ENCODE measurements at regions not wholly inside any gene's neighbourhood (a gene's known extent, or its start where the extent isn't known, plus 50 kb on each side); places are given as distances from the start of the nearest gene placed in this dataset.

DNA sequence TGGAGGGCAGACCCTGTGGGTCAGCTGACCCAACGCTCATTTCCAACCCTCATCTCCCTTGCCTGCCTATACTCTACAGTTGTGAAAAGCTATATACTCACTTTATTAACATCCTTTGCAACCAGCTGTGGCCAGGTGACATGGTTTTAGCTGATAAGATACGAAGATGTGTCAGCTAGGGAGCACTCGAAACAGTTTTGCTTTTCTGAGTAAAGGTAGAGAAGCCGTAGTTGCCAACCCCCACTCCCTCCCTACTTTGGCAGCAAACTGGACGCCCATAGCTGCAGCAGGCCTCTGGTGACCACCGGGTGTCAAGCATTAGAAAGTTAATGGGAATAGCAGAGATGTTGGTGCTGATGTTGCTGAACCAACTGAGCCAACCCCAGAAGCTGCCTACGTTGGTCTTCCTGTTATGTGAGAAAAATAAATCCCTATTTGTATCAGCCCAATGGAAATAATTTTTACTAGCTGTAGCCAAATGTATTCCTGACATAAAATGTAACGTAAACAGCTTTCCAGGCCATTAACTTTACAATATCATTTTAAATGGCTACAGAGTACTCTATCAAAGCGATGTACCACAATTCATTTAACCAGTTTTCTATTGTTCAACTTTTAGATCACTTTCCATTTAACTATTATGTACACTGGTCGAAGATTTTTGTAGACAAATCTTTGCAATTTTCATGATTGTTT is 98.5 kb upstream of the TMCC3 start:
- no peak overlapping the region for H3K27ac Mint-ChIP-seq (ENCODE audit: unreplicated experiment)
- no peaks in the 10 kb centered on the region for H3K9me3 Mint-ChIP-seq (ENCODE audit: unreplicated experiment)
- TF ChIP-seq, protein P1, sequence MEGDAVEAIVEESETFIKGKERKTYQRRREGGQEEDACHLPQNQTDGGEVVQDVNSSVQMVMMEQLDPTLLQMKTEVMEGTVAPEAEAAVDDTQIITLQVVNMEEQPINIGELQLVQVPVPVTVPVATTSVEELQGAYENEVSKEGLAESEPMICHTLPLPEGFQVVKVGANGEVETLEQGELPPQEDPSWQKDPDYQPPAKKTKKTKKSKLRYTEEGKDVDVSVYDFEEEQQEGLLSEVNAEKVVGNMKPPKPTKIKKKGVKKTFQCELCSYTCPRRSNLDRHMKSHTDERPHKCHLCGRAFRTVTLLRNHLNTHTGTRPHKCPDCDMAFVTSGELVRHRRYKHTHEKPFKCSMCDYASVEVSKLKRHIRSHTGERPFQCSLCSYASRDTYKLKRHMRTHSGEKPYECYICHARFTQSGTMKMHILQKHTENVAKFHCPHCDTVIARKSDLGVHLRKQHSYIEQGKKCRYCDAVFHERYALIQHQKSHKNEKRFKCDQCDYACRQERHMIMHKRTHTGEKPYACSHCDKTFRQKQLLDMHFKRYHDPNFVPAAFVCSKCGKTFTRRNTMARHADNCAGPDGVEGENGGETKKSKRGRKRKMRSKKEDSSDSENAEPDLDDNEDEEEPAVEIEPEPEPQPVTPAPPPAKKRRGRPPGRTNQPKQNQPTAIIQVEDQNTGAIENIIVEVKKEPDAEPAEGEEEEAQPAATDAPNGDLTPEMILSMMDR (IDR thresholded peaks at IDR 0.05; ENCODE audit: partially characterized antibody, unreplicated experiment) = no peak
- H3K36me3 Mint-ChIP-seq (ENCODE audit: unreplicated experiment) = no peaks in the 10 kb centered on the region
- no peaks in the 10 kb centered on the region for H3K27me3 Mint-ChIP-seq (ENCODE audit: unreplicated experiment)
- no peak for DNase-seq
- H3K4me1 Mint-ChIP-seq (ENCODE audit: low read depth, unreplicated experiment) = no peaks in the 10 kb centered on the region
- H3K4me3 Mint-ChIP-seq (ENCODE audit: unreplicated experiment) = no peak overlapping the region

DNA sequence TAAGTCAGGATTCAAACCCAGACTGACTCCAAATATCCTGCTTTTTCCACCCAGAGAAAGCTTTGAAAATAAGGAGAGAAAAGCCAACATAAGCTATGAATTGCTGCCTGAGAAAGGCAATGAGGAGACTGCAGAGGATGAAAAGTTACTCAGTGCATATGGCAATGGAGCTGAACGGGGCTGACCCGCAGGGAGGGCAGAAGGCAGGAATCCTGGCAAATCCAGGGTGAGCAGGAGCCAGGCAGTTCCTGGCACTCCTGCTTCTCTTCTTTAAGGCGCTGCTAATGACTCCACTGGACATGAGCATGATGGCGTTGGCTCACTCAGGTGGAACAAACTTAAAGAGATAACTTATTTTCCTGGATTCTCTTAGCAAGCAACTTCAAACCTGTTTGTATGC is 95.2 kb upstream of the TMCC3 start:
- Mint-ChIP-seq H3K4me1 (ENCODE audit: low read depth, unreplicated experiment) (peaks cover 5% of the 10 kb centered on the region), H3K4me3 (ENCODE audit: unreplicated experiment) (no peak overlapping the region), H3K27me3 (ENCODE audit: unreplicated experiment) (peaks cover 3% of the 10 kb centered on the region), H3K9me3 (ENCODE audit: unreplicated experiment) (no peaks in the 10 kb centered on the region), H3K27ac (ENCODE audit: unreplicated experiment) (no peak overlapping the region), H3K36me3 (ENCODE audit: unreplicated experiment) (no peaks in the 10 kb centered on the region)
- no peak for DNase-seq
- TF ChIP-seq, protein P1 (IDR thresholded peaks at IDR 0.05; ENCODE audit: partially characterized antibody, unreplicated experiment) = no peak

DNA sequence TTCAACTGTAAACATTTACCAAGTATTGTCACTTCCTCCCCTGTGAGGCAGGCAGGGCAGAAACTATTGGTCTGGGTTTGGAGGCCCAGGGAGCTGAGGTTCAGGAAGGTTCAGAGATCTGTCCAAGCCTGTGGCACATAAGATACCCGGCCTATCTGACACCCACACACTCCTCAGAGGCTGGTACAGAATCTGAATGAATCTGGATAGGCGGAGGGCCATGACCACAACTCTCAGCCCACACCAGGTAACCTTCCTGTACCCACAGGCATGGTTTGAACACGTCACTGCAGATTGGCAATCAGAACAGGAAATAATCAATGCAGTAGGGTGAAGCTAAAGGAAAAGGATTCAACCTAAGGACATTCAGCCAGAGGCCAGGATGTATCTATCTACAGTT is 92.8 kb upstream of the TMCC3 start:
- no peak overlapping the region for H3K27ac Mint-ChIP-seq (ENCODE audit: unreplicated experiment)
- TF ChIP-seq, protein P1 (IDR thresholded peaks at IDR 0.05; ENCODE audit: partially characterized antibody, unreplicated experiment) = no peak
- peaks cover 3% of the 10 kb centered on the region for H3K27me3 Mint-ChIP-seq (ENCODE audit: unreplicated experiment)
- H3K4me3 Mint-ChIP-seq (ENCODE audit: unreplicated experiment) = no peak overlapping the region
- no peak for DNase-seq
- H3K4me1 Mint-ChIP-seq (ENCODE audit: low read depth, unreplicated experiment) = peaks cover 5% of the 10 kb centered on the region
- H3K9me3 Mint-ChIP-seq (ENCODE audit: unreplicated experiment) = peaks cover 2% of the 10 kb centered on the region
- H3K36me3 Mint-ChIP-seq (ENCODE audit: unreplicated experiment) = no peaks in the 10 kb centered on the region

DNA sequence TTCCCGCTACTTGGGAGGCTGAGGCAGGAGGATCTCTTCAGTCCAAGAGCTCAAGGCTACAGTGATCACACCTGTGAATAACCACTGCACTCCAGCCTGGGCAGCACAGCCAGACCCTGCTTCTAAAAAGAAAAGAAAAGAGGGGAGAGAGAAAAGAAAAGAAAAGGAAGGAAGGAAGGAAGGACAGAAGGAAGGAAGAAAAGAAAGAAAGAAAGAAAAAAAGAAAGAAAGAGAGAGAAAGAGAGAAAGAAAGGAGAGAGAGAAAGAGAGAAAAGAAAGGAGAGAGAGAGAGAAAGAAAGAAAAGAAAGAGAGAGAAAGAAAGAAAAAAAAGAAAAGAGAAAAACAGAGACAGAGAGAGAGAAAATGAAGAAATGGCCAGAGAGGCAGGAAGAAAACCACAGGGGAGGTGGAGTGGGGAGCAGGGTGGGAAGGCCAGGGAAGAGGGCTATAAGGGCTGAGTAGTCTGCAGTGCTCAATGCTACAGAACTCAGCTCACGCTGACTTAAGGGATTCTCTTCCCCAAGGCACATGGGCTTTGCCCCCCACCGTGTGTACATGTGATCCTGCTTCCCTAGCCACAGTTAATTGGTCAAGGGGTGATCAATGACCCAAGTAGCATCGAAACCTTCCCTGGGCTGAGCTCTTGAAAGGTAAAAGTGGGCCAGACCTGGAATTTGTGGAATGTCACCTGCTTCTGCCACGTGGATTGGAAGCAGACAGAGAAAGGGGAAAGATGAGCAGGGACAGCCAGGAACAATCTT is 90.4 kb upstream of the TMCC3 start:
- H3K4me3 Mint-ChIP-seq (ENCODE audit: unreplicated experiment) = no peak overlapping the region
- TF ChIP-seq, protein P1 (IDR thresholded peaks at IDR 0.05; ENCODE audit: partially characterized antibody, unreplicated experiment) = no peak
- H3K27ac Mint-ChIP-seq (ENCODE audit: unreplicated experiment) = no peak overlapping the region
- peaks cover 5% of the 10 kb centered on the region for H3K4me1 Mint-ChIP-seq (ENCODE audit: low read depth, unreplicated experiment)
- peaks cover 3% of the 10 kb centered on the region for H3K27me3 Mint-ChIP-seq (ENCODE audit: unreplicated experiment)
- DNase-seq = no peak
- H3K9me3 Mint-ChIP-seq (ENCODE audit: unreplicated experiment) = peaks cover 2% of the 10 kb centered on the region
- H3K36me3 Mint-ChIP-seq (ENCODE audit: unreplicated experiment) = no peaks in the 10 kb centered on the region

DNA sequence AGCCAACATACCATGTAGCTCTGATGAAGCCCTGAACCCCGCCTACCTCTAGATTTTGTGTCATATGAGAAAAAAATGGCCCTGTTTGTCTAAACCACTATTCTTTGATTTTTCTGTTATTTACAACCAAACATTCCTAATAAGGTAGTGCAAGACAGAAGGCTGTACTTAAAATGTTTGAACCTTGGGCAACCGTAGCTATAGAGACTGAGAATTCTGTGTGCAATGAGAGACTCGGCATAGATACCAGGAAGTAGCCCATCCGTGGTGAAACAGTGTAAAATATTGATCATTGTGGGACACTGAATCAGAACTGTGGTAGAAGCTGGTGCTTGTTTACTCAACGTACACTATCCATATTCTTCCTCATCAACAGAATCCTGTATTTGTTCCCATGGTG is 86.5 kb upstream of the TMCC3 start:
- TF ChIP-seq, protein P1 (IDR thresholded peaks at IDR 0.05; ENCODE audit: partially characterized antibody, unreplicated experiment) = no peak

More for the DNA sequence above, 86.5 kb upstream of the TMCC3 start:
- DNase-seq = no peak
- Mint-ChIP-seq H3K27me3 (ENCODE audit: unreplicated experiment) (peaks cover 5% of the 10 kb centered on the region), H3K4me3 (ENCODE audit: unreplicated experiment) (no peak overlapping the region), H3K9me3 (ENCODE audit: unreplicated experiment) (peaks cover 3% of the 10 kb centered on the region), H3K4me1 (ENCODE audit: low read depth, unreplicated experiment) (peaks cover 15% of the 10 kb centered on the region), H3K36me3 (ENCODE audit: unreplicated experiment) (no peaks in the 10 kb centered on the region), H3K27ac (ENCODE audit: unreplicated experiment) (no peak overlapping the region)
